ENCODE measurements at regions not wholly inside any gene's neighbourhood (a gene's known extent, or its start where the extent isn't known, plus 50 kb on each side); places are given as distances from the start of the nearest gene placed in this dataset.

- no peak for TF ChIP-seq CTCF (conservative IDR thresholded peaks at IDR 0.05; ENCODE audit: low read length)
- no peak overlapping the region for H3K4me3 ChIP-seq (ENCODE audit: low read length)
- no peak for DNase-seq (ENCODE audit: low read depth)
Measured at GRCh38 chr2:33777786-33778185, 178.7 kb upstream of the FAM98A start.

- no peak overlapping the region for H3K4me3 ChIP-seq (ENCODE audit: low read length)
- no peak for DNase-seq (ENCODE audit: low read depth)
- no peak for TF ChIP-seq CTCF (conservative IDR thresholded peaks at IDR 0.05; ENCODE audit: low read length)
Measured at GRCh38 chr2:33775306-33775705, 176.2 kb upstream of the FAM98A start.

- DNase-seq (ENCODE audit: low read depth): no peak
- H3K4me3 ChIP-seq (ENCODE audit: low read length): no peak overlapping the region
- TF ChIP-seq CTCF (conservative IDR thresholded peaks at IDR 0.05; ENCODE audit: low read length): no peak
Measured at GRCh38 chr2:33770023-33770422, 170.9 kb upstream of the FAM98A start.

GRCh38 chr2:33766175-33766574 is 167.1 kb upstream of the FAM98A start:
- H3K4me3 ChIP-seq (ENCODE audit: low read length): no peak overlapping the region
- no peak for DNase-seq (ENCODE audit: low read depth)
- TF ChIP-seq CTCF (conservative IDR thresholded peaks at IDR 0.05; ENCODE audit: low read length): no peak

- no peak overlapping the region for H3K4me3 ChIP-seq (ENCODE audit: low read length)
- TF ChIP-seq CTCF (conservative IDR thresholded peaks at IDR 0.05; ENCODE audit: low read length): no peak
- DNase-seq (ENCODE audit: low read depth): no peak
Measured at GRCh38 chr2:33765122-33765521, 166.0 kb upstream of the FAM98A start.

GRCh38 chr2:33764551-33764950 is 165.5 kb upstream of the FAM98A start:
- DNase-seq (ENCODE audit: low read depth): no peak
- no peak for TF ChIP-seq CTCF (conservative IDR thresholded peaks at IDR 0.05; ENCODE audit: low read length)
- no peak overlapping the region for H3K4me3 ChIP-seq (ENCODE audit: low read length)

GRCh38 chr2:33763671-33764310 is 164.7 kb upstream of the FAM98A start:
- H3K4me3 ChIP-seq (ENCODE audit: low read length): no peak overlapping the region
- TF ChIP-seq CTCF (conservative IDR thresholded peaks at IDR 0.05; ENCODE audit: low read length): no peak
- no peak for DNase-seq (ENCODE audit: low read depth)

Data from AG10803 (cell line).